Erythroblast (primary cell): ENCODE measurements at regions not wholly inside any gene's neighbourhood (a gene's known extent, or its start where the extent isn't known, plus 50 kb on each side); places are given as distances from the start of the nearest gene placed in this dataset.

Source experiments
- DNase-seq, 2 experiments: peaks; one replicate each; lab custom pipeline; 2025; lab: John Stamatoyannopoulos, UW
- GATA1 ChIP-seq: IDR thresholded peaks from 2 replicates; pipeline ENCODE4 v1.6.1; 2011; ENCODE audit warnings: low read depth, mild to moderate bottlenecking, control low read depth, low read length, moderate library complexity
- POLR2A ChIP-seq: IDR thresholded peaks from 2 replicates; pipeline ENCODE4 v1.6.1; 2011; ENCODE audit warnings: mild to moderate bottlenecking, low read length

GRCh38 chr18:56545464-56545863, 92.9 kb downstream of the TXNL1 start:
- DNase-seq: no peak

GRCh38 chr18:56542476-56542875, 95.9 kb downstream of the TXNL1 start:
- DNase-seq: no peak
- TF ChIP-seq GATA1: no peak

More at GRCh38 chr18:56545464-56545863, 92.9 kb downstream of the TXNL1 start:
- TF ChIP-seq GATA1: no peak
- no peak for TF ChIP-seq POLR2A

- no peak for TF ChIP-seq GATA1
- TF ChIP-seq POLR2A: no peak
- DNase-seq: no peak
Observed at GRCh38 chr18:56541793-56542192, 96.6 kb downstream of the TXNL1 start.

GRCh38 chr18:56541340-56541739, 97.1 kb downstream of the TXNL1 start:
- no peak for DNase-seq
- TF ChIP-seq GATA1 (no peak), POLR2A (no peak)

GRCh38 chr18:56538746-56539145, 99.6 kb downstream of the TXNL1 start:
- DNase-seq: no peak
- TF ChIP-seq GATA1 (no peak), POLR2A (no peak)

GRCh38 chr18:56532176-56532840, 106.1 kb downstream of the TXNL1 start:
- TF ChIP-seq POLR2A (no peak), GATA1 (no peak)
- no peak for DNase-seq

DNA sequence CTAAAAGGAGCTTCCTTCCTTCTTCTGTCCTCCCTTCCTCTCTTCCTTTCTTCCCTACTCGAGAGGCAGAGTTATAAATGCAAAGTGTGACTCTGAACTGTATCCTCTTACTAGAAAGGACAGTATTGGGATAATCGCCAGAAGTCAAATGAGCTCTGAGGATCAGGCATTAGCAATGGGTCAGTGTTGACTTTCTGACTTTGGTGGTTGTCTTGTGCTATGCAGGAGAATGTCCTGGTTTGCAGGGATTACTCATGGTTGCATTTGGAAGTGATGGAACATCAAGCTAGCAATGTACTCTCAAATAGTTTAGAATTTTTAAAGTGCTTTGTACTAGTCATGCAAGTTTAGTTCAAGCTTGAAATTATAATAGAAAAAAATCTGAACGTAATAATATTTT, 115.6 kb downstream of the TXNL1 start:
- TF ChIP-seq GATA1 (no peak), POLR2A (no peak)
- no peak for DNase-seq

- TF ChIP-seq GATA1 (no peak), POLR2A (no peak)
- DNase-seq: no peak
Observed at GRCh38 chr18:56521263-56521662, 117.1 kb downstream of the TXNL1 start.

GRCh38 chr18:56517761-56518160, 120.6 kb downstream of the TXNL1 start:
- TF ChIP-seq POLR2A: no peak
- TF ChIP-seq GATA1: no peak

GRCh38 chr18:56517196-56517595, 121.2 kb downstream of the TXNL1 start:
- no peak for DNase-seq
- TF ChIP-seq POLR2A (no peak), GATA1 (no peak)

More at GRCh38 chr18:56517761-56518160, 120.6 kb downstream of the TXNL1 start:
- no peak for DNase-seq

- TF ChIP-seq GATA1: no peak
- no peak for TF ChIP-seq POLR2A
- no peak for DNase-seq
Observed at GRCh38 chr18:56516789-56517188, 121.6 kb downstream of the TXNL1 start.

GRCh38 chr18:56515522-56515921, 122.9 kb downstream of the TXNL1 start:
- no peak for DNase-seq
- TF ChIP-seq POLR2A: no peak
- TF ChIP-seq GATA1: no peak

GRCh38 chr18:56511996-56512395, 126.4 kb downstream of the TXNL1 start:
- TF ChIP-seq POLR2A (no peak), GATA1 (no peak)
- no peak for DNase-seq

GRCh38 chr18:56510108-56510507, 128.3 kb downstream of the TXNL1 start:
- DNase-seq: no peak
- no peak for TF ChIP-seq POLR2A
- TF ChIP-seq GATA1: no peak

- TF ChIP-seq POLR2A (no peak), GATA1 (no peak)
- DNase-seq: no peak
Observed at GRCh38 chr18:56509656-56510055, 128.7 kb downstream of the TXNL1 start.
